Smooth muscle cell (in vitro differentiated cells): ENCODE measurements at regions not wholly inside any gene's neighbourhood (a gene's known extent, or its start where the extent isn't known, plus 50 kb on each side); places are given as distances from the start of the nearest gene placed in this dataset.

ENCODE experiments used
- DNase-seq: peaks from one replicate; lab custom pipeline; 2025; ENCODE audit not compliant: unreplicated experiment; lab: John Stamatoyannopoulos, UW
- H2AFZ ChIP-seq: fragments of 200-600 bp; sonication (generic); 2 replicates; pipeline ENCODE4 v1.6.0; 2016; ENCODE audit warnings: antibody characterized with exemption, low read depth, mild to moderate bottlenecking
- H3F3A ChIP-seq: fragments of 200-600 bp; sonication (generic); 2 replicates; pipeline ENCODE4 v1.6.0; 2017; ENCODE audit warnings: antibody characterized with exemption, low read depth
- H3K27ac ChIP-seq: fragments of 200-600 bp; sonication (generic); 2 replicates; pipeline ENCODE4 v1.5.1; 2016; ENCODE audit warnings: low read depth, mild to moderate bottlenecking
- H3K27me3 ChIP-seq: fragments of 200-600 bp; sonication (generic); 2 replicates; pipeline ENCODE4 v1.6.1; 2016; ENCODE audit warnings: low read depth, mild to moderate bottlenecking
- H3K36me3 ChIP-seq: fragments of 200-600 bp; sonication (generic); 2 replicates; pipeline ENCODE4 v1.5.1; 2016; ENCODE audit warnings: low read depth
- H3K4me1 ChIP-seq: fragments of 200-600 bp; sonication (generic); 2 replicates; pipeline ENCODE4 v1.5.1; 2016; ENCODE audit warnings: low read depth
- H3K4me2 ChIP-seq: fragments of 200-600 bp; sonication (generic); 2 replicates; pipeline ENCODE4 v1.6.0; 2016; ENCODE audit warnings: mild to moderate bottlenecking
- H3K4me3 ChIP-seq: fragments of 200-600 bp; sonication (generic); 2 replicates; pipeline ENCODE4 v1.5.1; 2016; ENCODE audit warnings: mild to moderate bottlenecking
- H3K79me2 ChIP-seq: fragments of 200-600 bp; sonication (generic); 2 replicates; pipeline ENCODE4 v1.6.0; 2016; ENCODE audit warnings: low read depth, mild to moderate bottlenecking
- H3K9ac ChIP-seq: fragments of 200-600 bp; sonication (generic); 2 replicates; pipeline ENCODE4 v1.6.0; 2016; ENCODE audit warnings: low read depth
- H3K9me3 ChIP-seq: fragments of 200-600 bp; sonication (generic); replicated peaks from 2 replicates; pipeline ENCODE4 v1.5.1; 2016; ENCODE audit warnings: low read depth
- H4K20me1 ChIP-seq: fragments of 200-600 bp; sonication (generic); 2 replicates; pipeline ENCODE4 v1.6.0; 2016; ENCODE audit warnings: low read depth
- WGBS: methylation state at CpG from one replicate; pipeline ENCODE4 v1.1.7; 2016; ENCODE audit warnings: low lambda C conversion rate; 5-methylcytosine and 5-hydroxymethylcytosine counted together
- TF ChIP-seq, protein P1 (sequence below): fragments of 200-600 bp; sonication (generic); IDR thresholded peaks from 2 replicates; pipeline ENCODE4 v1.5.1; 2017; ENCODE audit warnings: borderline replicate concordance, mild to moderate bottlenecking, antibody characterized with exemption; ENCODE audit not compliant: insufficient read depth, poor library complexity, severe bottlenecking

- H3K4me1 ChIP-seq = peaks cover 16% of the 10 kb centered on the region
- no peak overlapping the region for H3K9ac ChIP-seq
- H3K36me3 ChIP-seq = no peaks in the 10 kb centered on the region
- TF ChIP-seq, protein P1, sequence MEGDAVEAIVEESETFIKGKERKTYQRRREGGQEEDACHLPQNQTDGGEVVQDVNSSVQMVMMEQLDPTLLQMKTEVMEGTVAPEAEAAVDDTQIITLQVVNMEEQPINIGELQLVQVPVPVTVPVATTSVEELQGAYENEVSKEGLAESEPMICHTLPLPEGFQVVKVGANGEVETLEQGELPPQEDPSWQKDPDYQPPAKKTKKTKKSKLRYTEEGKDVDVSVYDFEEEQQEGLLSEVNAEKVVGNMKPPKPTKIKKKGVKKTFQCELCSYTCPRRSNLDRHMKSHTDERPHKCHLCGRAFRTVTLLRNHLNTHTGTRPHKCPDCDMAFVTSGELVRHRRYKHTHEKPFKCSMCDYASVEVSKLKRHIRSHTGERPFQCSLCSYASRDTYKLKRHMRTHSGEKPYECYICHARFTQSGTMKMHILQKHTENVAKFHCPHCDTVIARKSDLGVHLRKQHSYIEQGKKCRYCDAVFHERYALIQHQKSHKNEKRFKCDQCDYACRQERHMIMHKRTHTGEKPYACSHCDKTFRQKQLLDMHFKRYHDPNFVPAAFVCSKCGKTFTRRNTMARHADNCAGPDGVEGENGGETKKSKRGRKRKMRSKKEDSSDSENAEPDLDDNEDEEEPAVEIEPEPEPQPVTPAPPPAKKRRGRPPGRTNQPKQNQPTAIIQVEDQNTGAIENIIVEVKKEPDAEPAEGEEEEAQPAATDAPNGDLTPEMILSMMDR = no peak
- no peaks in the 10 kb centered on the region for H3F3A ChIP-seq
- no peaks in the 10 kb centered on the region for H3K79me2 ChIP-seq
- no peak overlapping the region for H3K27ac ChIP-seq
- no peaks in the 10 kb centered on the region for H3K27me3 ChIP-seq
- H3K9me3 ChIP-seq = no peaks in the 10 kb centered on the region
- H3K4me2 ChIP-seq = no peak overlapping the region
- 100% methylated on average over 1 of the region's 1 CpG for WGBS
- no peak overlapping the region for H3K4me3 ChIP-seq
- no peaks in the 10 kb centered on the region for H4K20me1 ChIP-seq
- H2AFZ ChIP-seq = no peak overlapping the region
- DNase-seq = no peak
These were observed 735.0 kb downstream of the FGF9 start for GRCh38 chr13:22405891-22406290.

DNA sequence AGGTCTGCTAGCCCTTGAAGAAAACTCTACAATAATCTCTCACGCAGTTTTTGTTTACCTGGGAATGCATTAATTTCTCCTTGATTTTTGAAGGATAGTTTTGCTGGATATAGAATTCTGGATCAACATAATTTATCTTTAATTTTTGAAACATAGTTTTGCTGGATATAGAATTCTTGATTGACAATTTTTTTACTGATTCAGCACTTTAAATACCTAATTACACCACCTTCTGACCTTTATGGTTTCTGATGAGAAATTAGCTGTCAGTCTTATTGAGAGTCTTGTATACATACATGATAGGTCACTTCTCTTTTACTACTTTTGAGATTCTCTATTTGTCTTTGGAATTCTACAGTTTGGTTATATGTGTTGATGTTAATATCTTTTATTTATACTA, 741.6 kb downstream of the FGF9 start:
- Histone ChIP-seq H3K4me1 (no peaks in the 10 kb centered on the region), H3F3A (no peaks in the 10 kb centered on the region), H3K9me3 (peaks cover 19% of the 10 kb centered on the region), H3K4me2 (no peak overlapping the region), H4K20me1 (no peaks in the 10 kb centered on the region), H3K27ac (no peak overlapping the region), H3K36me3 (no peaks in the 10 kb centered on the region), H2AFZ (no peak overlapping the region), H3K79me2 (no peaks in the 10 kb centered on the region), H3K4me3 (no peak overlapping the region), H3K9ac (no peak overlapping the region), H3K27me3 (no peaks in the 10 kb centered on the region)
- WGBS = 90% methylated on average over 1 of the region's 1 CpG
- no peak for DNase-seq
- TF ChIP-seq, protein P1 = no peak

DNA sequence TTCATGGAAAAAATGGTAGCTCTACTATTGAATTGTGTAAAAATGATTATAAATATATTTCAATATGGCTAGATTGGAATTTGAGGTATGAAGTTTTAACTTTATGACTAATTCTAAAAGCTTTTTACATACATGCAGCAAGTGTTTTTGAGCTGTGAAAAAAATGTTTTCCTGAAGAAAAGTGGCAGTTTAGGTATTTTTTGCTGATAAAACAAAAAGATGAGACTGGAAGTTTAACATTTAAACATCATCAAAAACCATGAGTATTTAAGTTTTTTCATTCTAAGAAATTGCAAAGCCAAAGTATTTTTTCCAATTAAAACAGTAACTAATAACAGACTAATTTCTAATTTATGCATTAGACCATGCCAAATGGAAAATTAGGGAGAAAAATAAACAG, 751.1 kb downstream of the FGF9 start:
- H3K4me1 ChIP-seq = peaks cover 4% of the 10 kb centered on the region
- no peaks in the 10 kb centered on the region for H4K20me1 ChIP-seq
- peak overlapping the region; percentile 18 for H3K4me2 ChIP-seq
- H3K27me3 ChIP-seq = no peaks in the 10 kb centered on the region
- H3K27ac ChIP-seq = peak overlapping the region; percentile 52
- no peak for DNase-seq
- peak overlapping the region; percentile 57 for H2AFZ ChIP-seq
- no peaks in the 10 kb centered on the region for H3K36me3 ChIP-seq
- H3K9me3 ChIP-seq = no peaks in the 10 kb centered on the region
- H3K9ac ChIP-seq = no peak overlapping the region
- no peak overlapping the region for H3K4me3 ChIP-seq
- no peaks in the 10 kb centered on the region for H3K79me2 ChIP-seq
- TF ChIP-seq, protein P1 = no peak
- peaks cover 13% of the 10 kb centered on the region for H3F3A ChIP-seq

DNA sequence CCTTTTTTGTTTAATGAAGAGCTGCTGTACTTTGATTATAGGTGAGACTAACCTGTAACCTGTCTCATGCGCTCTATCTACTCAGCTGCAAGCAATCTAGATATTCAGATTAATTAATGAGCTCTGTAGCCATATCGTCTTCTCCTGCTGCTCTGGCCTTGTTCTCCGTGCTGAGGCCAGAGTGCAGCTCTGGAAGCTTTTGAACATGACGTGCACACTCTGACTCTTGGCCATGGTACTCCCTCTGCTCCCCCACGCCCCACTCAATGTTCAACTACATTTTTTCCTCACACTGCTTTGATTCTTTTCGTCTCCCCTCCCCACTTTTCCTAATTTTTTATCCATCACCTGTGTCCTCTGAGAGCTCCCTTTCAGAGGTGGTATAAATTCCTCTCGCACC, 751.8 kb downstream of the FGF9 start:
- no peaks in the 10 kb centered on the region for H3K79me2 ChIP-seq
- no peak overlapping the region for H3K9ac ChIP-seq
- TF ChIP-seq, protein P1 = no peak
- H3F3A ChIP-seq = peaks cover 18% of the 10 kb centered on the region
- no peak overlapping the region for H2AFZ ChIP-seq
- H3K4me2 ChIP-seq = no peak overlapping the region
- H3K4me1 ChIP-seq = peaks cover 9% of the 10 kb centered on the region
- no peak overlapping the region for H3K27ac ChIP-seq
- H3K9me3 ChIP-seq = no peaks in the 10 kb centered on the region
- DNase-seq = no peak
- H3K27me3 ChIP-seq = no peaks in the 10 kb centered on the region
- 87% methylated on average over 7 of the region's 7 CpGs for WGBS
- H3K4me3 ChIP-seq = no peak overlapping the region
- no peaks in the 10 kb centered on the region for H4K20me1 ChIP-seq
- H3K36me3 ChIP-seq = no peaks in the 10 kb centered on the region
